HG03469 (cell line): ENCODE measurements at regions not wholly inside any gene's neighbourhood (a gene's known extent, or its start where the extent isn't known, plus 50 kb on each side); places are given as distances from the start of the nearest gene placed in this dataset.

Source experiments
- ATAC-seq: cut with Tn5 transposase; IDR thresholded peaks from one replicate; pipeline ENCODE4 v1.9.1; 2021; ENCODE audit warnings: mild to moderate bottlenecking, moderate library complexity, moderate number of reproducible peaks; ENCODE audit not compliant: unreplicated experiment

- ATAC-seq: no peak
Observed at GRCh38 chr2:181146171-181146570, 165.8 kb downstream of the UBE2E3 start.

GRCh38 chr2:181149056-181149455 is 168.7 kb downstream of the UBE2E3 start:
- no peak for ATAC-seq

- no peak for ATAC-seq
Observed at GRCh38 chr2:181152226-181152625, 171.8 kb downstream of the UBE2E3 start.

GRCh38 chr2:181152701-181153100 is 172.3 kb downstream of the UBE2E3 start:
- no peak for ATAC-seq

- ATAC-seq: no peak
Observed at GRCh38 chr2:181153886-181154285, 173.5 kb downstream of the UBE2E3 start.

GRCh38 chr2:181157326-181157725 is 176.9 kb downstream of the UBE2E3 start:
- ATAC-seq: no peak

- ATAC-seq: no peak
Observed at GRCh38 chr2:181158427-181158826, 178.0 kb downstream of the UBE2E3 start.

GRCh38 chr2:181161615-181162014 is 181.2 kb downstream of the UBE2E3 start:
- ATAC-seq: no peak

GRCh38 chr2:181163139-181163538 is 182.7 kb downstream of the UBE2E3 start:
- ATAC-seq: no peak

- ATAC-seq: no peak
Observed at GRCh38 chr2:181163691-181164090, 183.3 kb downstream of the UBE2E3 start.

- peak; percentile 65 for ATAC-seq
Observed at GRCh38 chr2:181164699-181165098, 184.3 kb downstream of the UBE2E3 start.

- peak; percentile 57 for ATAC-seq
Observed at GRCh38 chr2:181165199-181165868, 184.9 kb downstream of the UBE2E3 start.

GRCh38 chr2:181169503-181169902 is 189.1 kb downstream of the UBE2E3 start:
- no peak for ATAC-seq

- ATAC-seq: no peak
Observed at GRCh38 chr2:181170256-181170655, 189.9 kb downstream of the UBE2E3 start.

GRCh38 chr2:181172676-181173075 is 192.3 kb downstream of the UBE2E3 start:
- ATAC-seq: no peak

- peak; percentile 40 for ATAC-seq
Observed at GRCh38 chr2:181174611-181175580, 194.5 kb downstream of the UBE2E3 start.

- ATAC-seq: no peak
Observed at GRCh38 chr2:181176540-181176939, 196.1 kb downstream of the UBE2E3 start.

- no peak for ATAC-seq
Observed at GRCh38 chr2:181177376-181177775, 197.0 kb downstream of the UBE2E3 start.

- ATAC-seq: no peak
Observed at GRCh38 chr2:181178130-181178529, 197.7 kb downstream of the UBE2E3 start.

GRCh38 chr2:181178823-181179412 is 198.5 kb downstream of the UBE2E3 start:
- ATAC-seq: no peak

- ATAC-seq: peak; percentile 99
Observed at GRCh38 chr2:181183878-181184542, 203.6 kb downstream of the UBE2E3 start.
